SK-N-SH (cell line): ENCODE measurements at regions not wholly inside any gene's neighbourhood (a gene's known extent, or its start where the extent isn't known, plus 50 kb on each side); places are given as distances from the start of the nearest gene placed in this dataset.

Source experiments
- CTCF ChIP-seq: fragments of 200-600 bp; sonication (generic); IDR thresholded peaks from 2 replicates; pipeline ENCODE4 v1.6.1; 2017; ENCODE audit warnings: antibody characterized with exemption, mild to moderate bottlenecking, moderate library complexity
- EP300 ChIP-seq, 2 experiments: IDR thresholded peaks; 2 replicates each; pipeline versions ENCODE4 v1.4.0 to v1.6.1; 2012; ENCODE audit warnings: borderline replicate concordance in 1 of 2, low read depth in 1 of 2, low read length in 1 of 2
- EZH2phosphoT487 ChIP-seq: fragments of 200-600 bp; sonication (generic); IDR thresholded peaks from 2 replicates; pipeline ENCODE4 v1.6.1; 2017; ENCODE audit warnings: low read depth, mixed run types, mild to moderate bottlenecking, antibody characterized with exemption, moderate library complexity, borderline replicate concordance
- FOXM1 ChIP-seq: IDR thresholded peaks from 2 replicates; pipeline ENCODE4 v1.4.0; 2012; ENCODE audit warnings: low read depth, mild to moderate bottlenecking
- NFIC ChIP-seq: IDR thresholded peaks from 2 replicates; pipeline ENCODE4 v1.4.0; 2012; ENCODE audit warnings: borderline replicate concordance
- RAD21 ChIP-seq: IDR thresholded peaks from 2 replicates; pipeline ENCODE4 v1.6.1; 2012; ENCODE audit warnings: mild to moderate bottlenecking, low read length
- REST ChIP-seq: IDR thresholded peaks from 2 replicates; pipeline ENCODE4 v1.6.1; 2012; ENCODE audit warnings: mild to moderate bottlenecking, low read depth, low read length, moderate library complexity
- ZBTB33 ChIP-seq: IDR thresholded peaks from 2 replicates; pipeline ENCODE4 v1.4.0; 2012; ENCODE audit warnings: low read depth, borderline replicate concordance

GRCh38 chr6:71478834-71479541 lies 190.4 kb downstream of the OGFRL1 start:
- TF ChIP-seq FOXM1: no peak
- no peak for TF ChIP-seq CTCF
- no peak for TF ChIP-seq REST
- no peak; the same call in none of the 2 replicates for TF ChIP-seq NFIC
- peak in 1 of 2 experiments; percentile 55; a peak in 1 of 4 replicates for TF ChIP-seq EP300 (IDR thresholded peaks at IDR 0.05; ENCODE audit: borderline replicate concordance in 1 of 2, low read depth in 1 of 2, low read length in 1 of 2)
- TF ChIP-seq EZH2phosphoT487: no peak
- TF ChIP-seq RAD21: no peak
- TF ChIP-seq ZBTB33: no peak
